D341Med (cell line): ENCODE measurements at regions not wholly inside any gene's neighbourhood (a gene's known extent, or its start where the extent isn't known, plus 50 kb on each side); places are given as distances from the start of the nearest gene placed in this dataset.
"Not testable (repeated sequence)": the region's sequence is repeated elsewhere in the genome, so short reads cannot be mapped to it uniquely, and the experiment has no call there.

ENCODE experiments used
- DNase-seq: peaks from one replicate; pipeline ENCODE4 v3.0.0; 2012; ENCODE audit warnings: low spot score

- not testable (repeated sequence) for DNase-seq
Measured at GRCh38 chr6:49097664-49098063, 365.4 kb downstream of the MMUT start.

GRCh38 chr6:49097116-49097515 lies 365.9 kb downstream of the MMUT start:
- no peak for DNase-seq

- no peak for DNase-seq
Measured at GRCh38 chr6:49088631-49089030, 374.4 kb downstream of the MMUT start.

GRCh38 chr6:49087369-49087768 lies 375.7 kb downstream of the MMUT start:
- DNase-seq, result no peak

- no peak for DNase-seq
Measured at GRCh38 chr6:49082611-49083010, 380.4 kb downstream of the MMUT start.

- no peak for DNase-seq
Measured at GRCh38 chr6:49072885-49073620, 390.0 kb downstream of the MMUT start.

- DNase-seq, result no peak
Measured at GRCh38 chr6:49072146-49072545, 390.9 kb downstream of the MMUT start.

GRCh38 chr6:49070411-49070810 lies 392.6 kb downstream of the MMUT start:
- DNase-seq, result no peak

GRCh38 chr6:49054311-49054710 lies 408.7 kb downstream of the MMUT start:
- no peak for DNase-seq

GRCh38 chr6:49052901-49053300 lies 410.2 kb downstream of the MMUT start:
- no peak for DNase-seq

- DNase-seq, result no peak
Measured at GRCh38 chr6:49051281-49051680, 411.8 kb downstream of the MMUT start.

GRCh38 chr6:49050584-49050983 lies 412.5 kb downstream of the MMUT start:
- DNase-seq, result no peak

- no peak for DNase-seq
Measured at GRCh38 chr6:49038294-49038822, 424.7 kb downstream of the MMUT start.

GRCh38 chr6:49030251-49031020 lies 432.6 kb downstream of the MMUT start:
- no peak for DNase-seq

GRCh38 chr6:49027644-49028043 lies 435.4 kb downstream of the MMUT start:
- DNase-seq, result no peak

GRCh38 chr6:49025273-49026240 lies 437.5 kb downstream of the MMUT start:
- no peak for DNase-seq

- DNase-seq, result no peak
Measured at GRCh38 chr6:49004801-49005200, 458.3 kb downstream of the MMUT start.

- no peak for DNase-seq
Measured at GRCh38 chr6:49003348-49003747, 459.7 kb downstream of the MMUT start.

GRCh38 chr6:49001856-49002541 lies 461.1 kb downstream of the MMUT start:
- no peak for DNase-seq

- no peak for DNase-seq
Measured at GRCh38 chr6:48998574-48998973, 464.5 kb downstream of the MMUT start.

- no peak for DNase-seq
Measured at GRCh38 chr6:48996461-48997119, 466.5 kb downstream of the MMUT start.
